GM12878 (cell line): ENCODE measurements at regions not wholly inside any gene's neighbourhood (a gene's known extent, or its start where the extent isn't known, plus 50 kb on each side); places are given as distances from the start of the nearest gene placed in this dataset.

Experiments used
- ATAC-seq: fragments of 200-7000 bp; cut with Tn5 transposase; 3 replicates; pipeline ENCODE4 v1.9.1; 2020; ENCODE audit warnings: mild to moderate bottlenecking, moderate library complexity
- BruUV-seq: library from RNA; stranded (reverse); fragments of 400-500 nt; replicated peaks from 2 replicates; lab custom pipeline; 2021; lab: Mats Ljungman, UMichigan
- CTCF ChIA-PET: fragments of 300-600 bp; sonication (Branson Sonifier 250); formaldehyde crosslinking; extraction: SDS; loops from one replicate; lab custom pipeline; 2021; ENCODE audit warnings: inconsistent platforms; lab: Yijun Ruan, JAX
- POLR2A ChIA-PET: fragments of 350-600 bp; formaldehyde crosslinking; extraction: SDS; loops from one replicate; lab custom pipeline; 2021; ENCODE audit warnings: inconsistent platforms; lab: Charles Lee
- RAD21 ChIA-PET: fragments of 300-600 bp; sonication (Branson Sonifier 250); formaldehyde crosslinking; loops from one replicate; lab custom pipeline; 2023; ENCODE audit warnings: antibody characterized with exemption; ENCODE audit not compliant: unreplicated experiment; lab: Charles Lee
- SMC1A ChIA-PET: fragments of 300-600 bp; sonication (Branson Sonifier 250); formaldehyde crosslinking; loops from one replicate; lab custom pipeline; 2023; ENCODE audit not compliant: unreplicated experiment, uncharacterized antibody; lab: Charles Lee
- DNase-seq: peaks from one replicate; pipeline ENCODE4 v3.0.0-alpha.2; 2011; ENCODE audit warnings: low read depth, low spot score
- FAIRE-seq: peaks from 3 replicates; lab custom pipeline; 2011; peaks lifted over from hg19 to GRCh38; lab: Jason Lieb, UNC
- H2AFZ ChIP-seq: 2 replicates; pipeline ENCODE4 v1.6.0; 2011; ENCODE audit warnings: low read depth, low read length, control low read depth; ENCODE audit not compliant: control insufficient read depth
- H3K27ac ChIP-seq: 2 replicates; pipeline ENCODE4 v1.5.1; 2011; ENCODE audit warnings: control low read depth; ENCODE audit not compliant: control insufficient read depth, insufficient read depth
- H3K27me3 ChIP-seq, 2 experiments: replicated peaks in 1 of 2; 2 replicates each; pipeline versions ENCODE4 v1.6.0 to v1.6.1; 2011; ENCODE audit warnings: low read length in 1 of 2; ENCODE audit not compliant: control insufficient read depth in 2 of 2, insufficient read depth in 2 of 2
- H3K36me3 ChIP-seq, 2 experiments: 2 replicates each; pipeline ENCODE4 v1.5.1; 2011; ENCODE audit warnings: low read length in 1 of 2; ENCODE audit not compliant: control insufficient read depth in 2 of 2, insufficient read depth in 2 of 2
- H3K4me1 ChIP-seq: 2 replicates; pipeline ENCODE4 v1.6.1; 2011; ENCODE audit warnings: mild to moderate bottlenecking, low read length, moderate library complexity, mixed read lengths; ENCODE audit not compliant: control insufficient read depth, insufficient read depth
- H3K4me2 ChIP-seq: 2 replicates; pipeline ENCODE4 v1.6.0; 2011; ENCODE audit warnings: control low read depth; ENCODE audit not compliant: control insufficient read depth, insufficient read depth
- H3K4me3 ChIP-seq: fragments of 200-600 bp; sonication (generic); 2 replicates; pipeline ENCODE4 v1.5.1; 2016
- H3K79me2 ChIP-seq: 2 replicates; pipeline ENCODE4 v1.6.0; 2011; ENCODE audit warnings: low read length; ENCODE audit not compliant: control insufficient read depth, insufficient read depth
- H3K9ac ChIP-seq: 2 replicates; pipeline ENCODE4 v1.8.0; 2011; ENCODE audit warnings: low read length, control low read depth, mixed read lengths; ENCODE audit not compliant: control insufficient read depth, insufficient read depth
- H3K9me3 ChIP-seq: replicated peaks from 3 replicates; pipeline ENCODE4 v1.5.1; 2011; ENCODE audit warnings: mild to moderate bottlenecking, low read length; ENCODE audit not compliant: control insufficient read depth, insufficient read depth
- H4K20me1 ChIP-seq: 2 replicates; pipeline ENCODE4 v1.6.0; 2011; ENCODE audit not compliant: control insufficient read depth, insufficient read depth
- BCL11A ChIP-seq: IDR thresholded peaks from 2 replicates; pipeline ENCODE4 v1.6.1; 2011; ENCODE audit warnings: low read depth, low read length
- CEBPZ ChIP-seq: fragments of 150-350 bp; IDR thresholded peaks from 2 replicates; pipeline ENCODE4 v1.6.1; 2016; ENCODE audit warnings: low read depth, low read length
- ESRRA ChIP-seq: IDR thresholded peaks from 2 replicates; pipeline ENCODE4 v1.6.1; 2012; ENCODE audit warnings: mild to moderate bottlenecking, low read length, improper control_type of control experiment
- IKZF2 ChIP-seq, 2 experiments: fragments of 450-650 bp; IDR thresholded peaks; 2 replicates each; pipeline ENCODE4 v1.6.1; 2017; ENCODE audit warnings: mild to moderate bottlenecking in 2 of 2, moderate library complexity in 2 of 2
- JUND ChIP-seq: IDR thresholded peaks from 2 replicates; pipeline ENCODE4 v1.6.1; 2012; ENCODE audit warnings: low read depth, mild to moderate bottlenecking, low read length, improper control_type of control experiment, moderate library complexity
- MEF2B ChIP-seq: fragments of 450-650 bp; IDR thresholded peaks from 2 replicates; pipeline ENCODE4 v1.6.1; 2018; ENCODE audit warnings: mild to moderate bottlenecking, moderate library complexity; ENCODE audit not compliant: partially characterized antibody, poor library complexity, severe bottlenecking
- NKRF ChIP-seq: fragments of 450-650 bp; conservative IDR thresholded peaks from 2 replicates; pipeline ENCODE4 v1.6.1; 2017; ENCODE audit warnings: mild to moderate bottlenecking, moderate library complexity
- PBX3 ChIP-seq: IDR thresholded peaks from 2 replicates; pipeline ENCODE4 v1.6.1; 2011; ENCODE audit warnings: mild to moderate bottlenecking, low read depth, low read length, moderate library complexity; ENCODE audit not compliant: insufficient replicate concordance
- STAT1 ChIP-seq: fragments of 450-650 bp; conservative IDR thresholded peaks from 2 replicates; pipeline ENCODE4 v1.6.1; 2014; ENCODE audit warnings: antibody characterized with exemption, mild to moderate bottlenecking
- WGBS: methylation state at CpG from one replicate; pipeline ENCODE4 v1.1.6; 2016; ENCODE audit warnings: low lambda C conversion rate; ENCODE audit not compliant: insufficient replicate concordance, insufficient coverage; ENCODE audit errors: missing lambda C conversion rate; 5-methylcytosine and 5-hydroxymethylcytosine counted together
- in situ Hi-C: fragments of 300-500 bp; cut with MboI; formaldehyde crosslinking; loops from 9 replicates; pipeline ENCODE4 v1.14.3; 2018; ENCODE audit warnings: mixed read lengths
- intact Hi-C: fragments of 100-400 bp; cut with micrococcal nuclease; formaldehyde crosslinking; loops from one replicate; pipeline ENCODE4 v1.14.2; 2022; ENCODE audit not compliant: unreplicated experiment

GRCh38 chr2:48015421-48015820 lies 109.1 kb upstream of the FBXO11 start:
- CTCF ChIA-PET: no interaction called here
- RAD21 ChIA-PET: no interaction called here
- no TSS peak for BruUV-seq
- Histone ChIP-seq H3K79me2 (no peaks in the 10 kb centered on the region), H3K4me1 (no peaks in the 10 kb centered on the region), H3K9ac (no peak overlapping the region), H4K20me1 (no peaks in the 10 kb centered on the region), H3K27ac (no peak overlapping the region), H3K4me2 (no peak overlapping the region), H3K27me3 (no peaks in the 10 kb centered on the region), H3K36me3 (no peaks in the 10 kb centered on the region), H3K4me3 (no peak overlapping the region), H3K9me3 (no peaks in the 10 kb centered on the region), H2AFZ (no peak overlapping the region)
- SMC1A ChIA-PET: interaction anchor here (1.0 kb wide), 1 partner anchor 153 kb away, joined by 3 read pairs; no protein-coding TSS in a partner anchor
- 80% methylated on average over 1 of the region's 1 CpG for WGBS
- in situ Hi-C loops (no loop called here), intact Hi-C loops (no loop called here)
- no peak for FAIRE-seq
- no peak for ATAC-seq
- DNase-seq: no peak
- POLR2A ChIA-PET: no interaction called here
- TF ChIP-seq BCL11A: no peak
- no peak for TF ChIP-seq ESRRA
- TF ChIP-seq MEF2B: no peak
- TF ChIP-seq PBX3: no peak
- TF ChIP-seq STAT1: no peak
- TF ChIP-seq IKZF2 (IDR thresholded peaks at IDR 0.05): no peak
- TF ChIP-seq JUND: no peak
- no peak for TF ChIP-seq NKRF
- TF ChIP-seq CEBPZ: no peak
